Esophagus muscularis mucosa (tissue), 4 donors: ENCODE measurements at regions not wholly inside any gene's neighbourhood (a gene's known extent, or its start where the extent isn't known, plus 50 kb on each side); places are given as distances from the start of the nearest gene placed in this dataset.

Experiments used
- CTCF ChIP-seq, 3 experiments: fragments of 200-600 bp in 2 of 3; fragments of 450-650 bp in 1 of 3; sonication (generic) in 2 of 3; IDR thresholded peaks; one replicate each; pipeline ENCODE4 v1.5.1; 2017 to 2019; ENCODE audit warnings: antibody characterized with exemption in 3 of 3, mild to moderate bottlenecking in 2 of 3, moderate library complexity in 1 of 3
- EP300 ChIP-seq: sonication (generic); formaldehyde crosslinking; IDR thresholded peaks from one replicate; pipeline ENCODE4 v1.6.1; 2017; ENCODE audit warnings: antibody characterized with exemption
- POLR2A ChIP-seq: fragments of 450-650 bp; IDR thresholded peaks from one replicate; pipeline ENCODE4 v1.6.1; 2017; ENCODE audit warnings: antibody characterized with exemption, moderate library complexity, mild to moderate bottlenecking, low read depth
- POLR2AphosphoS5 ChIP-seq, 2 donors: sonication (generic); formaldehyde crosslinking; IDR thresholded peaks; one replicate each; pipeline ENCODE4 v1.6.1; 2017; ENCODE audit warnings: antibody characterized with exemption in 2 of 2

DNA sequence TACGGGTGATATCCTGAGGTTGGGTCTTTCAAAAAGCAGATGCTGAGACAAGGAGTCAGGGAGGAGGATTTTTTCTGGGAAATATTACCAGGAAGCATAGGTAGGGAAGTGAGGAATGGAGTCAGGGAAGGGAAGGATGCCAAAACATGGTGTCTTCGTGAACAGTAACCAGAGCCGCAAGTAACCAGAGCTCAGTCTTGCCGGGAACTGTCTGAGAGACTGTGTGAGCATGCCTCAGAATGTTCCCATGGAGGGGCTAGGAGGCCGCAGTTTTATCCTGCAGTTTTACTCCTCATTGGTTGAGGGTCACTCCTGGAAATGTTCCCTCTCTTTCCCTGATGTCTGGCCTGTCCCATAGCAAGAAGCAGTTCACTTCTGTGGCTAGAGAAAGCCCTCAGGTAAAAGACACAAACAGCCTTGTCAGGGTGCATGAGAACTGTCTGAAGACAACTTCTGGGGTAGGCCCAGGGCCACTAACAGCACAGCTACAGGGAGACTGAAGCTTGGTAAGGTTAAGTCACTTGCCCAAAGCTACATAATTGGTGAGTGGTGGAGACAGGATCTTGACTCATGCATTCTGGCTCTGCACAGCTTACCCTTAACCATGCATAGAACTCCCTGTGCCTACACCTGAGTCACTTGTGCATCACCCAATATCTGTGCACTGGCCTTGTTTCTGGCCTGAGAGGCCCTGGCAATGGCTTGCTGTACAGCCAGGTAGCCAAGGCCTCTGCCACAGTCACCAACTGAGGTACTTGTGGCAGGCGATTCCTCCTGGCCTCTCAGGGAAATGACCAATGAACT is 76.3 kb upstream of the FRMD4B start:
- no peak for TF ChIP-seq CTCF (IDR thresholded peaks at IDR 0.05)
- no peak for TF ChIP-seq POLR2AphosphoS5 (IDR thresholded peaks at IDR 0.05)
- no peak for TF ChIP-seq POLR2A
- TF ChIP-seq EP300: no peak
